HTR-8/SVneo (cell line): ENCODE measurements at regions not wholly inside any gene's neighbourhood (a gene's known extent, or its start where the extent isn't known, plus 50 kb on each side); places are given as distances from the start of the nearest gene placed in this dataset.

Experiments
- DNase-seq: peaks from one replicate; pipeline ENCODE4 v3.0.0; 2011; ENCODE audit warnings: low spot score, mixed read lengths; ENCODE audit not compliant: insufficient read length
- FAIRE-seq: peaks from 2 replicates; lab custom pipeline; 2011; peaks lifted over from hg19 to GRCh38; lab: Jason Lieb, UNC

DNA sequence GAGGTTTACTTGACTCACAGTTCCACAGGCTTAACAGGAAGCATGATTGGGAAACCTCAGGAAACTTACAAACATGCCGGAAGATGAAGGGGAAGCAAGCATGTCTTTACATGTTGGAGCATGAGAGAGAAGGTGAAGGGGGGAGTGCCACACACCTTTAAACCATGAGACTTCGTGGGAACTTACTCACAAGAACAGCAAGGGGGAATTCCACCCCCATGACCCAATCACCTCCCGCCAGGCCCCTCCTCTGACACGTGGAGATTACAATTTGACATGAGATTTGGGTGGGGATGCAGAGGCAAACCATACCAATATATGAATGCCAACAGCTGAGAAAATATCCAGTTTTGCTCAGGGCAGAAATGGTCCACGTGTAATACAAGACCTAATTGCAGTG is 518.6 kb downstream of the VRK1 start:
- no peak for DNase-seq
- no peak for FAIRE-seq

DNA sequence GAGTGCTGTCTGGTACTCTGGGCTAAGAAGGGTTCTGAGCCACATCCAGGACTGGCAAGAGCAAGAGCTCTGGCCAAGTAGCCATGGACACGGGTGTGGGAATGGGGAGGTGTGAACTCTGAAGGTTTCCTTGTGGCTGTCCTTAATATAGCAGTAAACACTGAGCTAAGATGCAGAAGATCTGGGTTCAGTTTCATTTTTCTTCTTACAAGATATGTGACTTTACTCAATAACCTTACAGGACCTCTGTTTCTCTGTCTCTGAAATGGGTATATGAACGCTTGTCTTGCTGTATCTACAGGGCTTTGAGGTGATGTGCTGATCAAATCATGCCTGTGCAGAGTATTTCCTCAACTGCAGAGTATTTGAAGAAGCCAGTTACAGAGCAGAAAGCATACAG is 521.2 kb downstream of the VRK1 start:
- no peak for DNase-seq
- no peak for FAIRE-seq

DNA sequence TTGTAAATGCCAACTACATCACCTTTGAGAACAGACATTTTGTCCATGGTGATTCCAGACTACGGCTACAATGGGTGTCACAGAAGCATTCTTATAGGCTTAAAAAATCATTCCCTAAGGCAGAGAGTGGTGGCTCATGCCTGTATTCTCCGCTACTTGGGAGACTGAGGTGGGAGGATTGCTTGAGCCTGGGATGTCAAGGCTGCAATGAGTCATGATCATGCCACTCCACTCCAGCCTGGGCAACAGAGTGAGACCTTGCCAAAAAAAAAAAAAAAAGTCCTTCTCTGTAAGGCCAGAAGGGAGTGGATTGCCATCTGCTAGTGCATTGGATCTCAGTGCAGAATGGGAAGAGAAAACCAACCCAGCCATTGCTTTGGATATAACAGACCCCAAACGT is 522.5 kb downstream of the VRK1 start:
- DNase-seq (no peak), FAIRE-seq (no peak)

DNA sequence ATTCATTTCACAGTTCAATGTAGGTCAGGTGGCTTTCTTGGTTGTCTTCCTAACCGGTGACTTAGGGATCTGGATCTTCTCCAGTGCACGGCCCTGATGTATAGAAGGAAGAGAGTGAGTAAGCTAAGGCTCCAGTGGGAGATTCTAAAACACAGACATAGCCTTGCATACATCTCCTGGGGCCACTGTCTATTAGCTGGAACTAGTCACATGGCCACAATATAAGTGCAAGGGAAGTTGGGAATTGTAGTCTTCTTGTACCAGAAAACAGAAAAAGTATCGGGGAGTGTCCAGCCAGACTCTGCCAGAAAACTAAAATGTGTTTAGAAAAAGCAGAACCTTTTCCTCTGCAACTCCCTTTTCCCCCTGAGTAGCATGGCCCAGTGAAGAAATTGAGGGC is 531.6 kb downstream of the VRK1 start:
- FAIRE-seq (no peak), DNase-seq (no peak)

DNA sequence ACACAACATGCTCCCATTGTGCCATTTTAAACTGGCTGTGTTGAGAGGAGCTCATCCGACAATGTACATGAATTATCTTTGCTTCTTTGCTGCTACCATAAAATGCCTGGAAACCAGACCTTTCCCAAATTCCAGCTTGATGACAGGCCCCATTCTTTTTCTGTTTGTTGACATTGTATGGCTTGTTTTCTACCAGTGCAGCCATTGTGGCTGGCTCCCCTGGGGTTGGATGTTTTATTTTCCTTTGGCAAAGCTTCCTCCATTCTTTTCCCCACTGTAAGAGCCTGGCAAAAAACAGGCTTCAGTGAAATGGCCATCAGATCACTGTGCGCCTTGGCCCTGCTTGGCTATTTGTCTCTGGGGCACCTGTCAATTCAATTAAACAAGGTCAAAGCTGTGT is 532.5 kb downstream of the VRK1 start:
- DNase-seq: no peak
- FAIRE-seq: no peak

DNA sequence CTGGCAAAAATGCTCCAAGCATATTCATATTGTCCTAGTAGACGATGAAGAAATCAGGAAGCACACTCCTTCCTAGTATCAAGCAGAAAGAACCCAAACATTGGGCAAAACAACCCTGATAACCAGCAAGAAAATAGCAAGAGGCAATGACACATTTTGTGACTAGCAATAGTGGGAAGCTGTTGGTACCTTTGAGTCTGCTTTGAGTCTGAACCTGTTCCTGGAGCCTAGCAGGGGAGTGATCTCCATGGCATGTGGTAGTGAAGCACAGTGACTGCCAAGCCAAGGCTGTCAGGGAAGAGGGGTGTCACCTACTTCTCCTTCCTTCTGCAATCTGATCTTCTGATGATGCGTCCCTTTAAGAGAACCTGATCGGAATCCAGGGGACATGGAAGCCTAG is 533.9 kb downstream of the VRK1 start:
- no peak for DNase-seq
- FAIRE-seq: no peak

DNA sequence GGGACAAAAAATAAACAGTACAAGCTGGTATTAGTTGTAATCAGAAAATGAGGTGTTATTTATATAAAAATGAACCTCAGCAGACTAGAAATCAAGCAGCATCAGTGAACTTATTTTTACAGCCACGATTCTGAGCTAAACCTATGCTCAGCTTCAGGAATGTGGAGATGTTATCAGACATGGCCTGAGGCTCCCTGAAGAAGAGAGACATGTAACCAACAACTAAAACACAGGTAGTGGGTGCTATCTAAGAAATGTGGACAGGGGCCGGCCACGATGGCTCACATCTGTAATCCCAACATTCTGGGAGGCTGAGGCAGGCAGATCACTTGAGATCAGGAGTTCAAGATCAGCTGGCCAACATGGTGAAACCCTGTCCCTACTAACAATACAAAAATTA is 534.3 kb downstream of the VRK1 start:
- no peak for DNase-seq
- FAIRE-seq: no peak

DNA sequence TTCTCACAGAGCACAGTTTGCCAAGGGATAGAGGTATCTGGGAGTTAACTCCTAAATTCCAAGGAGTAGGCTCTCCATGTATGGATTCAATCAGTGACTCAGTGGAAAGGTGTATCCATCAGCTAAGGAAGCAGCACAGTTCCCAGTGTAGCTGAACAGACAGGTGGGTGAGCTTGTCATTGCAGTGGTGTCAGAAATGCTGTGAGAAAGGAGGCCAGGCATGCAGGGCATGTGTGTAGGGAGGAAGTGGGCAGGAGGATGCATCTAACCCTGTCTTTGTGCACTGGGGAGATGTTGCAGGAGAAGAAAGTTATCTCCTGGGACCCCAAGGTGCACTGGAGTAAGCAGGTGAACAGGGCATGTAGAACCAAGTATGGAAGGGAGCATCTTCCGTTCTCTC is 539.0 kb downstream of the VRK1 start:
- DNase-seq: no peak
- FAIRE-seq: no peak

DNA sequence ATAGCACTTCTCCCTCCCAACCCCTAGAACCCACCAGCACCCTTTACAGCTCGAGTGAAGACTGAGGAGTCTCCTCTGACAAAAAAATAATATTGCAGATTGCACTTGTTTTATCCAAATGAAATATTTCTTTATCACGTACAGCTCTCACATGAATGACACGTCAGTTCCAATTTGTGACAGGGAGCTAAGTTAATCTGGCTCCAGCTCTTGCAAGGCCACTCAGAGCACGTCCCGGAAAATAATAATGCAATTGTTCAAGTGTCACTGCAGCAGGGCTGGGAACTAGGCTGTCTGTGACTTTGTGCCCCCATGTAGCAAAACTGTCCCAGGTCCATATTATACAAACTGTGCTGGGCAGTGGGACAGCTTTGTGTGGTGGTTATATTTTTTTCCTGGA is 539.6 kb downstream of the VRK1 start:
- DNase-seq: no peak
- no peak for FAIRE-seq

DNA sequence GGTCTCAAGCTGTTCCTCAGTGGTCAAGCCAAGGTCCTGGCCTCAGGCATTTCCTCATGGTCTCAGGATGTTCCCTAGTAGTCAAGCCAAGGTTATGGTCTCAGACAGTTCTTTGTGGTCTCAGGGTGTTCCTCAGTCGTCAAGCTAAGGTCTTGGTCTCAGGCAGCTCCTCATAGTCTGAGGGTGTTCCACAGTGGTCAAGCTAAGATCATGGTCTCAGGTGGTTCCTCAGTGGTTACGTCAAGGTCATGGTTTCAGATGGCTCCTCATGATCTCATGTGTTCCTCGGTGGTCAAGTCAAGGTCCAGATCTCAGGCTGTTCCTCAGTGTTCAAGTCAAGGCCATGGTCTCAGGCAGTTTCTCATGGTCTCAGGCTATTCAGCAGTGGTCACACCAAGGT is 540.1 kb downstream of the VRK1 start:
- DNase-seq: no peak
- no peak for FAIRE-seq

DNA sequence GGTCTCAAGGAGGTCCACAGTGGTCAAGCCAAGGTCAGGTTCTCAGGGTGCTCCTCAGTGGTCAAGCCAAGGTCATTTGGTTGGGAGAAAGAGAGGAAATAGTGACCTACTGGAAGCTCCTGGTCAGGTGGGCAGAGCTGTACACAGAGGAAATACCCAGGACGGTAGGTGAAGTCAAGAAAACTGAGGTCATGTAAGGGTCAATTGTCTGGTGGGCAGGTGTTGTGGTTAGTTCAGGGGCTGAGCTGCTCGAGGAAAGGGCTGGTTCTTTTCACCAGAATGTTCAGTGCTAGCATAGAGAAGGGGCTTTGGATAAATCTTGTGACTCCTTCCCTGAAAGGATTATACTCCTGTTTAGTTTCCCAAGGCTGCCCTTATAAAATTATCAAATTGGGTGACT is 540.5 kb downstream of the VRK1 start:
- DNase-seq (no peak), FAIRE-seq (no peak)

DNA sequence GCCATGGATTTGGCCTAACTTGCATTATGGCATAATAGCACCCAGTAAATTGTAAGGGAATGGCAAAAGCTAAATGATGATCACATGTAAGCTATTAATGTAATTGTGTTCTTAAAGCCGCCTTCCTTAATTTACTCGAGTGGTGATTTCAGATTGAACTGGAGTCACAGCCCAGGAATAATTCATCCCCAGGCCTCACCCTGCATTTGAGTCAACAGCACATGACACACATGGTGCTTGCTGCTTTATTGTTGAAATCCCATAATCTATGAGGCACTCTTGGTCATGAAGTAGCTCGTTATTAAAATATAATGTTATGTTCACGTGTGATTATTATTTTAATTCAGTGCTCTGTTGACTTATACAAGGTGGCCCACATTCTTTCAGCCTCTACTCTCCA is 547.5 kb downstream of the VRK1 start:
- no peak for DNase-seq
- FAIRE-seq: no peak

DNA sequence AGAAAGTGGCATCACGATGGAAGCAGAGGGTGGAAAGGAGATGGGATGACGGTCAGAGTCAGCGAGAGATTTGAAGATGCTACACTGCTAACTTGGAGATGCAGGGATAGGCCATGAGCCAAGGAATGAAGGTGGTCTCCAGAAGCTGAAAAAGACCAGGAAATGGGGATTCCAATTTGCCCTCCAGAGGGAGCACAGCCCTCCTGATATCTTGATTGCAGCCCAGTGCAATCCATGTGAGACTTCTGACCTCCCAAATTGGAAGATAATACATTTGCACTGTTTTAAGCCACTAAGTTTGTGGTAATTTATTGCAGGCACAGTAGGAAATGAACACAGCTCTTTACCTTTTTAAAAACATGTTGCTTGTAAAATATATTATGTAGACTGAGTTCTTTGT is 549.5 kb downstream of the VRK1 start:
- DNase-seq (no peak), FAIRE-seq (no peak)

DNA sequence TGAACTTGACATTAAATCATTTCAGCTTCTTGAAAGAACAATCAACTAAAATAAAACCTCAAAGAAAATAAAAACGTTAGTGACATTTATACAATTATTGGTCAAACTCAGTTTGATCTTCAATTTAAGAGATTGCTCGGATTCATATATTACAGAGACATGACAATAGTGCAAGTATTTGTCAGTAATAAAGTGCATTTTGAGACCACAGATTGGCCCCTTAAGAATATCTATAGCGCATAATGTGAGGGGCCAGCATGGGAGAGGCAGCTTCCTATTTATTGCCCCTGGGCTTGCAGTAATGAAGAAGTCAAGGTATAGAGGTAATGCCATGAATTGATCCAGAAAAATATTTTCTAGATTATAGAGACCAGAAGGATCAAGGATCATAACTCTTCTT is 552.3 kb downstream of the VRK1 start:
- no peak for FAIRE-seq

DNA sequence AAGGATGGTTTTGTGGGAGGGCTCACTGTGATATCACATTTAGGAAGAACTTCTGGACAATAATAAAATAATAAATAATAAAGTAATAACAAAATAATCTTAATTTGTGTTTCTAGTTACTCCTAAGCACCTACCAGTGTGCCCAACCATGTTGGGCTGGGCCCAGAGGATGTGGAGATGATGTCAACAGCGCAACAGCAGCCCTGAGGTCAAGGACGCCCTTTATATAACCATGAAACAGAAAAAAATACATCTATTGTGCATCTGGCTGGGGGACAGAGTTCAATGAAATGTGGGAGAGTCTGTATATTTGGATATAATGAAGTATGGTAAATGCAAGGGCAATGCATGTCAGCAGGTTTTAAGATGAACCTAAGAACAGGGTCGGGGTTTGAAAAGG is 552.8 kb downstream of the VRK1 start:
- FAIRE-seq: no peak

More for the DNA sequence above, 552.3 kb downstream of the VRK1 start:
- DNase-seq: no peak

DNA sequence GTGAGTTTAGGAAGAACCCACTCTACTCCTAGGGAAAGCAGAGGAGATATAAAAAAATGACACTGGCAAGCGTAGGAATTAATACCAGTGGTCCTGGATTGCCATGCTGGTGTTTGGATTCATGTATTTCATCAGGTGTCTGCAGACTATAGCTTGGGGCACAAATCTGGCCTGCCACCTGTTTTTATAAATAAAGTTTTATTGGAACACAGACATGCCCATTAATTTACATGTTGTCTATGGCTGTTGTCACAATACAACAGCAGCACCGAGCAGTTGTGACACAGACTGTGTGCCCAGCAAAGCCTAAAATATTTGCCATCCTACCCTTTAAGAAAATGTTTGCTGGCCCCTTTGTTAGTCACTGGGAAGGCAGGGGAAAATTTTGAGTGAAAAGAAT is 553.2 kb downstream of the VRK1 start:
- FAIRE-seq: no peak

More for the DNA sequence above, 552.8 kb downstream of the VRK1 start:
- DNase-seq: no peak

DNA sequence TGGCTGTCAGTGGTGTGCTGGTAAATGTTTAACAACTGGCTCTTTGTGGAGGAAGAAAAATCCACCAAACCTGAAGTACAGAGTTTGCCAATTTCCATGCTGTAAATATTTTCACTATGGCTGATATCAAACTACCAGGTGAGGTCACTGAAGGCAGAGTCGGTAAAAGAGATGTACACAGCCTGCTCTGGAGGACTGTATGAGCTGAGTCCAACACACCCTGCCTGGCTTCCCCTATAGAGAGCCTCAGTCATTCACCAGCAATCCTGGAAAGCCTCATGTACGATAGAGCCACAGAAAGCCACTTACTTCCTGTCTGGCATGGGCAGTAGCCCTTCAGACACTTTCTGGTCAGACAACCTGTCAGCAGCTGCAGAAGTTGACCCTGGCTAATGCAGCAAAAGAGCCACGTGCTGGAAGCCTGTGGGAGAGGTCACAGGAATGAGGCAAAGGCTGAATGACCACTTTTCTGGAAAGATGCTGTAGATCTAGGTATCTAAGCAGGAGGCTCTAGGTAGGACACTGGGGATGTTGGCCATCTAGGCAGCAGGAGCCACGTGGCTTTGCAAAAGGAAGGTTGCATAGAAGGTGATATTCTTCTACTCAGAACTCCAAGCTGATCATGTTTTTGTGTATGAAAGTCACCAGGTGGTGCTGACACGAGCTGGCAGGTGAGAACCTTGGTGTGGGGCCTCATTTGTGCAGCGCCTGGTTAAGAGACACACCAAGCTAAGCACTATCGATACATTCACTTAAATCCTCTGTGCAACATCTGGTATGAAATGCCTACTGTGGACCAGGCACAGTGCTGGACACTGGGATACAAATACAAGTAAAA is 553.9 kb downstream of the VRK1 start:
- DNase-seq (no peak), FAIRE-seq (no peak)

More for the DNA sequence above, 553.2 kb downstream of the VRK1 start:
- no peak for DNase-seq

DNA sequence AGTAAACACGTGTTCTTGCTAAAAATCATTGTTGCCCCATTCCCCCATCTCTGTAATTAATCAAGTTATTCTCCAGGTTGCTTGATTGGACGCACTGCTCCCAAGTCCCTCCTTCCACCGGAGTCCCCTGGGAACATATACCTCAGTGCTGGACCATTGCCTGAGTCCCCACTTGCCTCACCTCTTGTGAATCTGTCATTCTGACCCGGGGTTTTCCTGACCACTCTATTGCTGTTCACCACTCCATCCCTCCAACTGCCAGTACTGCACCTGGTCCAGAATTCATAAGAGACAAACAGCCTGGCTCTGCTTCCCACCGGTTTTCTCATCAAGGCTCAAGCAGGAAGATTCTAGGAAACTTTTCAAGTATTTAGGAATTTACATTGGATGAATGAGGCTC is 555.9 kb downstream of the VRK1 start:
- FAIRE-seq (no peak), DNase-seq (no peak)

DNA sequence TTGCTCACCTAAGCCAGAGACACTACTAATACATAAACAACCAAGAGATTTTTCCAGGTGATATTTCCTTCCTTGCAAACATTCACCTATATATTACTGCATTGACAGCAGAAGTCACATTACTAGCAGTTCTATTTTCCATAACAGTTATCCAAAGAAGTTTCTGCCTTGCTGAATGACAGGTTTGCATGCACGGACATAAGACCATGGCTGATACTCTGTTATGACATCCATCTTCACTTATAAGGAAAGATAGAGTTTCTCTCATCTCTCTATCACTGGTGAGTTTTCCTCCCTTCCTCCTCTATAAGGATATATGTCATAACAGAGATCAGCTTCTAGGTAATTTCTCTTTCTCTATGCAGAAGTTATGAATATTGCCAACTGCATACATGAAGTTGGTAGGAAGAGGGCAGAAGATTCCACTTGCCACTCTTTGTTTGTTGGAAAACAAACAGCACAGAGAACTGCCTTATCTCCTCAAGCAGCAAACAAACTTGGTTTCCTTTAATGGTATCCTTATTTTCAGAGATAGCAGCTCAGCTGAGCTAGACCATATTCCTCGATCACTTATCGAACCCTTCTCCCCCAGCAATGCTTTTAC is 557.0 kb downstream of the VRK1 start:
- FAIRE-seq: no peak
- no peak for DNase-seq

DNA sequence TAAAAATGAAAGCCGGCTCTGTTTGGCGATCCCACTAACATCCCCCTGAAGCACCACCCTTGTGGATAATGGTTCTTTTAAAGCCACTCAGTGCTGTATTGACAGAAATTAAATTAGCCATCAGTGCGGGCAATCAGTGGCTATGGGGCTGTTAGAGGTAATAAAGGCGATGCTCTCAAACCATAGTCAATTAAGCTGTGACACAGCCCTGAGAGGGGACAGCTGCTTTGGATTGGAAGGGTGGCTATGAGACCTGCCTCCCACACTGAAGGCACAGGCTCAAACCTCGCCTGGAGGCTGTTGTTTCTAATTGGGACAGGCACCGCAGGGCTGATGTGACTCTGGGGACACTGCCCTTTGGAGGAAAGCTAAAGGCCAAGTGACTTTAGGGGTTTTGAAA is 562.2 kb downstream of the VRK1 start:
- no peak for DNase-seq
- FAIRE-seq: no peak

DNA sequence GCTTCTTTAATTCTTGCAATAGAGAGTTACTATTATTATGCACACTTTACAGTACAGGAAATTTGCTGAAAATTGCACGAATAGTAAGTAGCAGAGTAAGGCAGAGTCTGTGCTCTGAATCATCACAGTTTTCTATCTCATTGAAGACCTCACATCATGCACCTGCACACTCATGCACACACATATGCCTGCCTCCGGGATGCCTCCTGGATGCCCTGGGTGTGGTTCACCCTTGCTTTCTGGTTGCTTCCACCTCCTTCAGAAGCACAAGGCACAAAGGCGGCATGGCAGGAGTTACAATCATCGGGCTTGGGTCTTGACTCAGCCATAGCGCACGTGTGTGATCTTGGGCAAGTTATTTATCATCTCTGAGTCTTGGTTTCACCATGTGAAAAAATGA is 564.0 kb downstream of the VRK1 start:
- FAIRE-seq: no peak
- DNase-seq: no peak

DNA sequence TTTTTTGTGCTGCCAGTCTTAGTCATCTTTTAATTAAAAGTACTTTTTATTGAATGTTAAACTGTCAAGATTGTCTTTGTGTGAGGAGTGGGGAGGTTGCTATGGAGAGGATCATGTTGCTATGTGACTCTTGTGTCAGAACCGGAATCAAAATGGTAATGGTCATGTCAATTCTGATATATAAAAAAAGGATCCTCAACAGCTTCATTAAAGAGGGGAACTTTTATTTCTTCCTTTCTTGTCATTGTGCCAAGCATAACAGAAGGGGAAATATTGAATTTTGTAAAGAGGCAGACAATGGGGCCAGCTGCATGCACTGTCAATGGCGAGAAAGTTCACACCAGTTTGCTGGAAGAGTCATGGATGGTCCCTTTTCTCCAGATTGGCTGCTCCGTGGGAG is 564.8 kb downstream of the VRK1 start:
- DNase-seq: no peak
- no peak for FAIRE-seq
